HEK293T (cell line): ENCODE measurements at regions not wholly inside any gene's neighbourhood (a gene's known extent, or its start where the extent isn't known, plus 50 kb on each side); places are given as distances from the start of the nearest gene placed in this dataset.

Experiments
- BHLHE40 ChIP-seq: fragments of 450-650 bp; IDR thresholded peaks from 2 replicates; pipeline ENCODE4 v1.6.1; 2016; ENCODE audit warnings: mild to moderate bottlenecking, moderate library complexity, borderline replicate concordance
- CTBP1 ChIP-seq: fragments of 450-650 bp; IDR thresholded peaks from 2 replicates; pipeline ENCODE4 v1.6.1; 2016; ENCODE audit warnings: borderline replicate concordance
- ELF4 ChIP-seq: fragments of 450-650 bp; IDR thresholded peaks from 2 replicates; pipeline ENCODE4 v1.6.1; 2017; ENCODE audit warnings: antibody characterized with exemption
- FOXA1 ChIP-seq: fragments of 450-650 bp; IDR thresholded peaks from 2 replicates; pipeline ENCODE4 v1.6.1; 2016; ENCODE audit warnings: mild to moderate bottlenecking
- FOXK2 ChIP-seq: fragments of 450-650 bp; IDR thresholded peaks from 2 replicates; pipeline ENCODE4 v1.6.1; 2016; ENCODE audit warnings: mild to moderate bottlenecking
- FOXM1 ChIP-seq: fragments of 450-650 bp; IDR thresholded peaks from 2 replicates; pipeline ENCODE4 v1.6.1; 2017; ENCODE audit warnings: mild to moderate bottlenecking, borderline replicate concordance
- L3MBTL2 ChIP-seq: fragments of 450-650 bp; conservative IDR thresholded peaks from 2 replicates; pipeline ENCODE4 v1.6.1; 2016; ENCODE audit warnings: mild to moderate bottlenecking
- LEF1 ChIP-seq: fragments of 450-650 bp; IDR thresholded peaks from 2 replicates; pipeline ENCODE4 v1.6.1; 2017; ENCODE audit warnings: mild to moderate bottlenecking, borderline replicate concordance
- SP1 ChIP-seq: fragments of 450-650 bp; IDR thresholded peaks from 2 replicates; pipeline ENCODE4 v1.6.1; 2017
- SUZ12 ChIP-seq: fragments of 450-650 bp; IDR thresholded peaks from 2 replicates; pipeline ENCODE4 v1.6.1; 2016; ENCODE audit warnings: mild to moderate bottlenecking
- TARDBP ChIP-seq: fragments of 450-650 bp; IDR thresholded peaks from 2 replicates; pipeline ENCODE4 v1.6.1; 2016
- ZNF384 ChIP-seq: fragments of 450-650 bp; IDR thresholded peaks from 2 replicates; pipeline ENCODE4 v1.6.1; 2016
- TF ChIP-seq, protein P1 (sequence below): fragments of 450-650 bp; IDR thresholded peaks from 2 replicates; pipeline ENCODE4 v1.6.1; 2016

DNA sequence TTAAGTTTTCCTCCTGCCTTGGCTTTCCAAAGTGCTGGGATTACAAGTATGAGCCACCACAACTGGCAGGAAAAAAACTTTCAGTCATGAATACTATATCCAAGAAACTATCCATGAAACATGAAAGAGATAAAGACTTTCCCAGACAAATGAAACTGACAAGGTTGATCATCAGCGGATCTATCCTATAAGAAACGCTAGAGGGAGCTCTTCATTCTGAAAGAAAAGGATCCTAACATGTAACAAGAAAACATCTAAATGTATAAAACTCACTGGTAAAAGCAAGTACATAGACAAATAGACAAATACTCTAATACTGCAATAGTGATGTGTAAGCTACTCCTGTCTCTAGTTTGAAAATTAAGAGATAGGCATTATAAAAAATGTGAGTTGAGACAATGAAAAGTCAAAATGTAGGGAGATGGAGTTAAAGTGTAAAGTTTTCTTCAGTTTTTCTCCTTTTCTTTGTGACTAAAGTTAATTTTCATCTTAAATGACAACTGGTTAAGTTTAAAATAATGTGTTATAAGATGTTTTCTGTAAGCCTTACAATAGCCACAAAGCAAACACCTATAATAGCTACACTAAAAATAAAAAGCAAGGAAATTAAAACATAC, 79.6 kb upstream of the TEKT1 start:
- TF ChIP-seq SUZ12 (no peak), TARDBP (no peak), SP1 (no peak), LEF1 (no peak), FOXA1 (no peak), ELF4 (no peak), FOXK2 (no peak), FOXM1 (no peak), ZNF384 (no peak), BHLHE40 (no peak), CTBP1 (no peak), L3MBTL2 (no peak)
- TF ChIP-seq, protein P1, sequence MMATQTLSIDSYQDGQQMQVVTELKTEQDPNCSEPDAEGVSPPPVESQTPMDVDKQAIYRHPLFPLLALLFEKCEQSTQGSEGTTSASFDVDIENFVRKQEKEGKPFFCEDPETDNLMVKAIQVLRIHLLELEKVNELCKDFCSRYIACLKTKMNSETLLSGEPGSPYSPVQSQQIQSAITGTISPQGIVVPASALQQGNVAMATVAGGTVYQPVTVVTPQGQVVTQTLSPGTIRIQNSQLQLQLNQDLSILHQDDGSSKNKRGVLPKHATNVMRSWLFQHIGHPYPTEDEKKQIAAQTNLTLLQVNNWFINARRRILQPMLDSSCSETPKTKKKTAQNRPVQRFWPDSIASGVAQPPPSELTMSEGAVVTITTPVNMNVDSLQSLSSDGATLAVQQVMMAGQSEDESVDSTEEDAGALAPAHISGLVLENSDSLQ = no peak
